ENCODE measurements at regions not wholly inside any gene's neighbourhood (a gene's known extent, or its start where the extent isn't known, plus 50 kb on each side); places are given as distances from the start of the nearest gene placed in this dataset.

DNA sequence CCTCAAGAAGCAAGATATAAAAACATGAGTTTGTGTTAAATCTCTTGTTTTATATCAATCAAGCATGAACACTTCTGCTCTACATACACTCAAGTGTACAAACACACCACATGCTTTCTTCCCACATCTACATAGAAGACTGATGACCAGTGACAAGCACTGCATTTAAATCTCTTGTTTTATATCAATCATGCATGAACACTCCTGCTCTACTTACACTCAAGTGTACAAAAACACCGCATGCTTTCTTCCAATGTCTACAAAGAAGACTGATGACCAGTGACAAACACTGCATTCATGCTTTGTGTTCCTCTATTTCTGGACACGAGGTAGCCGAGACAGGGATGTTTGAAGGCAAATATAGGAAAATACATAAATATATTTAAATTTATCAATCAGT, 642.0 kb upstream of the PFKP start:
- no peak for DNase-seq
- intact Hi-C loops (cut with DNase I), result no loop called here

- no peak for DNase-seq
- intact Hi-C loops (cut with DNase I), result no loop called here
Measured at GRCh38 chr10:2414562-2414961, 652.8 kb upstream of the PFKP start.

GRCh38 chr10:2414039-2414438, 653.3 kb upstream of the PFKP start:
- intact Hi-C loops (cut with DNase I), result no loop called here

DNA sequence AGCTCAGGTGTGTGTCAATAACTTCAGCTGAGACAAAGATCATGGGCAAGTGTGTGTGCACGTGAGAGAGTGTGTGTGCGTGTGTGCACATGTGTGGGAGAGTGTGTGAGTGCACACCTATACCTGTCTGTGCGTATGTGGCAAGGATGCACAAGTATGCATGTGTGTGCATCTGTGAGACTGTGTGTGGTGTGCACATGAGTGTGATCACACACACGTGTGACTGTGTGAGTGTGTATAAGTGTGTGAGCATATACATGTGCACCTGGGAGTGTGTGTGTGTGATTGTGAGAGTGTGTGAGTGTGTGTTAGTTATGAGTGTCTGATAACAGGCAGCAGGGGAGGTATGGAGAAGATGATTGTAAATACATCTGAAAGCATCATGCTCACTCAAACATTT, 657.3 kb upstream of the PFKP start:
- intact Hi-C loops (cut with DNase I), result no loop called here
- no peak for DNase-seq

More at GRCh38 chr10:2414039-2414438, 653.3 kb upstream of the PFKP start:
- DNase-seq, result no peak

GRCh38 chr10:2401459-2401858, 664.1 kb upstream of the ADARB2 start:
- intact Hi-C loops (cut with DNase I), result no loop called here
- DNase-seq, result no peak

GRCh38 chr10:2399482-2399881, 662.2 kb upstream of the ADARB2 start:
- intact Hi-C loops (cut with DNase I), result no loop called here
- DNase-seq, result no peak

GRCh38 chr10:2392145-2392812, 655.0 kb upstream of the ADARB2 start:
- no peak for DNase-seq
- intact Hi-C loops (cut with DNase I), result no loop called here

- intact Hi-C loops (cut with DNase I), result no loop called here
- DNase-seq, result no peak
Measured at GRCh38 chr10:2387672-2388071, 650.3 kb upstream of the ADARB2 start.

GRCh38 chr10:2387261-2387660, 649.9 kb upstream of the ADARB2 start:
- intact Hi-C loops (cut with DNase I), result no loop called here
- no peak for DNase-seq

GRCh38 chr10:2380218-2380617, 642.9 kb upstream of the ADARB2 start:
- intact Hi-C loops (cut with DNase I), result no loop called here

DNA sequence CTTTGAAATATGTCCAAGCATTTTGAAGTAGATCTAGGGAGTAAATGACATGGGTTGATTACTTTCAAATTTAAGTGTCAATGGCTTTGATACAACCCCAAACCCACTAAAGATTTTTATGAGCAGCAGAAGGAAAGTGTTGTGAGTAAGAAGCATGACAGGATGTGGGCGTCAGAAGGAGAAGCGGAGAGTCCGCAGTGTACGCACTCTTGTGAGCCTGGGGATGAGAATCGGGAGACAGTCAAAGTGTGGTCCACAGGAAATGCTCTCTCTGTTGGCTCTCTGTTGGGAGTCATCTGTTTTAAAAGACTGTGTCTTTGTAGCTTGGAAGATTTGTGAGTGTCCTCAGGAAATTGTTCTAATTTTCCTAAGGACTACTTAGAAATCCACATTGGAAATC, 629.8 kb upstream of the ADARB2 start:
- no peak for DNase-seq
- intact Hi-C loops (cut with DNase I), result no loop called here

More at GRCh38 chr10:2380218-2380617, 642.9 kb upstream of the ADARB2 start:
- no peak for DNase-seq

DNA sequence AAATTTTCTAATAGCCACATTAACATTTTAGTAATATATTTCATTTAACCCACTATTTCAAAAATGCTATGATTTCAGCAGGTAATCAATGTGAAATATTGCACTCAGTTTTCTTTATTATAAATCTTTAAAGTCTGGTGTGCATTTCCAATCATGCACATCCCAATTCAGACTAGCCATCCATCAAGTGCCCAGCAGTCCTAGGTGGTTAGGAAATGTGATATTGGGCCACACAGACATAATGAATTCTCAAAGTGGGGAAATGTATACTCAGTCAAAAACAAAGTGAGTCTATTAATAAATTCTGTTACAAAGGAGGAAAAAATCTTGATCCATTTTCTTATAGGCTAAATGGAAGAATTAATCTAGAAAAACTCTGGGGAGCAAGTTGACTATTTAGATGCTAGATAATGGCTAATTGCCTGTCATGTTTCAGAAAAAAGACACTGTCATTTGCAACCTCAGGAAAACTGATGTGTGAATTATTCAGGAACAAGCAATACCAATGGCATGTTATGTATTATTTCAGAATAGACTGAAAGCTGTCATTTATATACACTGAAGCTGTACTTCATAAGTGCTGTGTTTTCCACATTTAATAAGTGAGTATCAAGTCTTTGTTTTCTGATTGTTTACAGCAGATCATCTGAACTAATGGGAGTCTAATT, 629.1 kb upstream of the ADARB2 start:
- intact Hi-C loops (cut with DNase I), result no loop called here
- DNase-seq, result no peak

GRCh38 chr10:2362331-2362730, 625.0 kb upstream of the ADARB2 start:
- DNase-seq, result no peak
- intact Hi-C loops (cut with DNase I), result no loop called here

- DNase-seq, result no peak
- intact Hi-C loops (cut with DNase I), result no loop called here
Measured at GRCh38 chr10:2358586-2358985, 621.3 kb upstream of the ADARB2 start.

DNA sequence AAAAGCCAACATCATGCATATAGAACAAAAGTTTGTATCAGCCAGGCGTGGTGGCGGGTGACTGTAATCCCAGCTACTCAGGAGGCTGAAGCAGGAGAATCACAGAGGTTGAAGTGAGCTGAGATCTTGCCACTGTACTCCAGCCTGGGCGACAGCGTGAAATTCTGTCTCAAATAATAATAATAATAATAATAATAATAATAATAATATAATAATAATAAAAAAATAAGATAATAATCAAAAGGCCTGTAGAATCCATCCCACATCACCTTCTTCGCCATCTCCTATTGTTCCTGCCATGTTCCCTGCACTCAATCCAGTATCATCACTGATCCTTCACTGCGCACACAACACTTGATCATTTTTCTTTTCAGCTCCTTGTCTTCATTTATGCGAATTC, 619.3 kb upstream of the ADARB2 start:
- intact Hi-C loops (cut with DNase I), result no loop called here
- no peak for DNase-seq

GRCh38 chr10:2351566-2351965, 614.2 kb upstream of the ADARB2 start:
- intact Hi-C loops (cut with DNase I), result no loop called here
- DNase-seq, result no peak

DNA sequence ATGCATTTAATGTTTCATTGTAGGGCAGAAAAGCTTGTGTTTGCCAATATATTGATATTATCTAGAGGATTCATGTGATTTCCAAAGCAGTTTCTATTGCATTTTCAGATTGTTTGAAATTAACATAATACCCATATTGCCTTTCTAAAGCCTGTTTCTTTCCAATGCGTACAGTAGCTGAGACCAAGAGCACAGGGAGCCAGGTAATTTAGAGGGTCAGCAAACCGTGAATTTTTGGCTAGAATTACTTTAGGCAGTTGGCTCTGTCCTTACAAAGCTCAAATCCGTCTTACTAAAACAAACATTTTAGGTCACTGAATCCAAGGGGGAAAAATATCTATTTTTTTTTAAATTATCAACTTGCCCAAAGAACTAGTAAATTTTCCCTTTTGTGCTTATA, 604.9 kb upstream of the ADARB2 start:
- DNase-seq, result no peak
- intact Hi-C loops (cut with DNase I), result no loop called here

DNA sequence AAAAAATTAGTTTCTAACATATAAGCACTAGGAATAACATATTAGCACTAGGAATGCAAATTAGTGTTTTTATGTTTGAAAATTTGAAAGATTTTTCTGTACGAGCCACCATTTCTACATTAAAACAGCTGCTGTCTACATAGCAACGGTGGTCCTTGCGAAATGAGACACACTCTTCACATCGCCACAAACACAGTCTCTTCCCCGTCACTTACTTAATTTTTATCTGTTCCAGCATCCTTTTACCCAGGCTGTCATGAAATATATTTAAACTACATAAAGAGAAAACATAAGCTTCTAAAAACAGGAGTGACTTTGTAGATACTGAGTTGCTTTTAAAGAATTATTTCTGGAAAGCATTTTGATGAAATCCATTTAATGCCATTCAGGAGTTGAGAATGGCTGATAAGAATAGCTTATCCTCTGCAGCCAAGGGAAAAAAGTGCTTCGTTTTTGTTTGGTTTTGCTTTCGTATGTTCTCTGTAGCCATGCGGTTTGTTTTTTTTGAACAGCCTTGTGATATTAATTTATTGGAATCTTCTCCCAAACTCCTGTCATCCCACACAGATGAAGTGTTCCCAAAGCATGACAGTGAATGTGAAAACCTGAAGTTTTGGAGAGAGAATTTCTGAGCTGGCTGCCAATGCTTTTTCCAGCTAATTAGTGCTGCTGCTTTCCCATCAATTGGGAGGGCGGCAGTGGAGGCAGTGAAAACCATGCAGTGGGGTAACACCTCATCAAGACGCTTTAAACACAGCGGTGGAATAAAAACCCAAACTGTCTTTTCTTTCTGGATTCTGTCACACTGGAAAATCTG, 603.7 kb upstream of the ADARB2 start:
- no peak for DNase-seq

GRCh38 chr10:2335626-2336025, 598.3 kb upstream of the ADARB2 start:
- no peak for DNase-seq
- intact Hi-C loops (cut with DNase I), result no loop called here

More for the DNA sequence above, 603.7 kb upstream of the ADARB2 start:
- intact Hi-C loops (cut with DNase I), result no loop called here

DNA sequence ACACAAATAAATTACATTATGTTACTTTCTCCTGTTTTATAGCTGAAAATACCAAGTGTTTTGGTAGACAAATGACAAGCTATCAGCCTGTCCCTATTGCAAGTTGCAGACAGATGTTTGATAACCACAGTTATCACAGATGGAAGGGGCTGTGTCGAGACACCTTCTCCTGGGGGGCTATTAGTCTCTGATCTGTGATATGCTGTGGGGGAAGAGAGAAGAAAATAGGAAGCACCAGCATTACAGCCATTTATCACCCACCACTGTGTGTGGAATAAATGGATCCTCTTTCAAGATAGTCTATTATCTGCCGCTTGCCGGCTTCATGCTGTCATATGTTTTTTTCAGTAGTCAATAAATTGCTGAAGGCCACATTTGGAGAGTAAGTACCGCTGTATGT, 597.2 kb upstream of the ADARB2 start:
- intact Hi-C loops (cut with DNase I), result no loop called here
- DNase-seq, result no peak

GRCh38 chr10:2329082-2329481, 591.8 kb upstream of the ADARB2 start:
- intact Hi-C loops (cut with DNase I), result no loop called here
- no peak for DNase-seq

GRCh38 chr10:2326411-2326810, 589.1 kb upstream of the ADARB2 start:
- intact Hi-C loops (cut with DNase I), result no loop called here
- no peak for DNase-seq
